PC-3 (cell line): ENCODE measurements at regions not wholly inside any gene's neighbourhood (a gene's known extent, or its start where the extent isn't known, plus 50 kb on each side); places are given as distances from the start of the nearest gene placed in this dataset.

ENCODE experiments used
- ATAC-seq: fragments of 200-7000 bp; cut with Tn5 transposase; 2 replicates; pipeline ENCODE4 v1.9.1; 2020; ENCODE audit warnings: mild to moderate bottlenecking, moderate library complexity
- BruUV-seq: library from RNA; stranded (reverse); fragments of 400-500 nt; replicated peaks from 2 replicates; lab custom pipeline; 2021; lab: Mats Ljungman, UMichigan
- CTCF ChIA-PET: fragments of 300-600 bp; sonication (Branson Sonifier 250); formaldehyde crosslinking; loops from one replicate; lab custom pipeline; 2022; ENCODE audit warnings: antibody characterized with exemption; lab: Charles Lee
- POLR2A ChIA-PET: fragments of 300-600 bp; sonication (Branson Sonifier 250); formaldehyde crosslinking; loops from one replicate; lab custom pipeline; 2022; ENCODE audit warnings: antibody characterized with exemption; ENCODE audit not compliant: unreplicated experiment; lab: Charles Lee
- DNase-seq: peaks from one replicate; pipeline ENCODE4 v3.0.0-alpha.2; 2015
- H2AFZ ChIP-seq: fragments of 300-600 bp; sonication (generic); 2 replicates; pipeline ENCODE4 v1.6.0; 2016; ENCODE audit warnings: antibody characterized with exemption, low read length
- H3F3A ChIP-seq: fragments of 300-600 bp; sonication (generic); one replicate; pipeline ENCODE4 v1.6.0; 2017; ENCODE audit warnings: antibody characterized with exemption, low read length, control low read depth, mild to moderate bottlenecking; ENCODE audit not compliant: unreplicated experiment
- H3K27ac ChIP-seq: fragments of 300-600 bp; sonication (generic); 2 replicates; pipeline ENCODE4 v1.5.1; 2016; ENCODE audit warnings: mild to moderate bottlenecking, low read length
- H3K27me3 ChIP-seq: fragments of 300-600 bp; sonication (generic); 2 replicates; pipeline ENCODE4 v1.6.1; 2016; ENCODE audit warnings: low read length, mixed read lengths
- H3K36me3 ChIP-seq: fragments of 300-600 bp; sonication (generic); 2 replicates; pipeline ENCODE4 v1.6.1; 2016; ENCODE audit warnings: low read depth, mixed run types, low read length, mixed read lengths
- H3K4me1 ChIP-seq: fragments of 300-600 bp; sonication (generic); 2 replicates; pipeline ENCODE4 v1.5.1; 2016; ENCODE audit warnings: low read length; ENCODE audit not compliant: insufficient read depth
- H3K4me2 ChIP-seq: fragments of 300-600 bp; sonication (generic); 2 replicates; pipeline ENCODE4 v1.6.0; 2016; ENCODE audit warnings: low read length
- H3K4me3 ChIP-seq: fragments of 300-600 bp; sonication (generic); 2 replicates; pipeline ENCODE4 v1.5.1; 2016; ENCODE audit warnings: mild to moderate bottlenecking, low read length, mixed read lengths
- H3K79me2 ChIP-seq: fragments of 300-600 bp; sonication (generic); 2 replicates; pipeline ENCODE4 v1.6.1; 2017; ENCODE audit warnings: low read length, mixed read lengths
- H3K9ac ChIP-seq: fragments of 300-600 bp; sonication (generic); 2 replicates; pipeline ENCODE4 v1.6.0; 2016; ENCODE audit warnings: mild to moderate bottlenecking, low read length
- H3K9me2 ChIP-seq: fragments of 300-600 bp; sonication (generic); replicated peaks from 2 replicates; pipeline ENCODE4 v1.6.1; 2016; ENCODE audit warnings: mixed run types, low read length, mixed read lengths
- H3K9me3 ChIP-seq: fragments of 300-600 bp; sonication (generic); 2 replicates; pipeline ENCODE4 v1.6.1; 2016; ENCODE audit warnings: low read length, mixed read lengths
- H4K20me1 ChIP-seq: fragments of 300-600 bp; sonication (generic); 2 replicates; pipeline ENCODE4 v1.6.1; 2016; ENCODE audit warnings: low read length, mixed read lengths
- CTCF ChIP-seq: fragments of 300-600 bp; sonication (generic); conservative IDR thresholded peaks from 2 replicates; pipeline ENCODE4 v1.5.1; 2017; ENCODE audit warnings: antibody characterized with exemption, low read depth, mild to moderate bottlenecking, low read length
- EZH2 ChIP-seq: fragments of 300-600 bp; sonication (generic); IDR thresholded peaks from one replicate; pipeline ENCODE4 v1.6.1; 2017; ENCODE audit warnings: antibody characterized with exemption, mild to moderate bottlenecking, low read length; ENCODE audit not compliant: unreplicated experiment
- EZH2phosphoT487 ChIP-seq: fragments of 300-600 bp; sonication (generic); IDR thresholded peaks from 2 replicates; pipeline ENCODE4 v1.6.1; 2018; ENCODE audit warnings: mild to moderate bottlenecking, antibody characterized with exemption, low read length, borderline replicate concordance
- intact Hi-C: fragments of 100-400 bp; cut with micrococcal nuclease; formaldehyde crosslinking; loops from 2 replicates; pipeline ENCODE4 v1.9.0; 2023

DNA sequence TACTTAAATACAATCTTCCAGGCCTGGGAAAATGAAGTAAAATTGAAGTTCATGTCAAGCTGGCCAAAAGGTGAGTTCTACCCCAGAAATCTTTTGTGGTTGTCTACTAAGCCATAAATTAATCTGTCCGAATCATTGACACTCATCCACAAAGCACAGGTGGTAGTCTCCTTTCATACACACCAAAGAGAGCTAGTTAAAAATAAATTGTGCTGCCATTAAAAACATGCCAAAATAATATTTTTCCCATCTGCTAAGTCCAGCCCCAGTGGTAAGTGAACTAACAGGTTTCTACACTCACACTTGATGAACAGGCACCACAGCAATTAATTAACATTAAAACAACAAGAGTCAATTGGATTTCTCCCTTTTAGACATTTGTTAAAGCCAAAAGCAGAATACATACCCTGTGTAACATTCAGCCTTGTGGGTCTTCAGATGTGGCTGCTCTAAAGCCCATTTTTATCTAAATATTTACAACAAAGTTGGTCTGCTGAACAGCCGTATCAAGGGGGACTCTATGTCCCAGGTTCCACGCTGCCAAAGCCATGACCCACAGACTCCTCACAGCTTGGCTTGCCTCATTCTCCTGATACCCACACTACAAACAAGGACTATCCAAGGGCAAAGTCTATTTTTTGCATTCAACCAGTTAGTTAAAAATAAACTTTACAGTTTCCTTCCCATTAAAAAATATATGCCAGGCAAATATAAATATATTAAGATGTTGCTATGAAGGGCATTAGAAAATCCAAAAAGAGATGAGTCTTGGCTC is 490.4 kb downstream of the BMP2 start:
- Histone ChIP-seq H3K27ac (no peak overlapping the region), H3K36me3 (no peaks in the 10 kb centered on the region), H4K20me1 (no peaks in the 10 kb centered on the region), H2AFZ (no peak overlapping the region), H3K4me1 (no peaks in the 10 kb centered on the region), H3K4me3 (no peak overlapping the region), H3K4me2 (no peak overlapping the region), H3K9ac (no peak overlapping the region), H3K27me3 (peaks cover 52% of the 10 kb centered on the region), H3F3A (no peaks in the 10 kb centered on the region), H3K9me3 (no peaks in the 10 kb centered on the region), H3K79me2 (no peaks in the 10 kb centered on the region), H3K9me2 (no peaks in the 10 kb centered on the region)
- DNase-seq = no peak
- BruUV-seq = no TSS peak
- CTCF ChIA-PET = no interaction called here
- no peak for TF ChIP-seq CTCF
- no peak for TF ChIP-seq EZH2phosphoT487
- TF ChIP-seq EZH2 = no peak
- ATAC-seq = no peak
- intact Hi-C loops = no loop called here
- POLR2A ChIA-PET = no interaction called here

- H3K4me2 ChIP-seq = no peak overlapping the region
Observed at GRCh38 chr20:7262803-7263202, 495.3 kb downstream of the BMP2 start.

More at GRCh38 chr20:7262803-7263202, 495.3 kb downstream of the BMP2 start:
- Histone ChIP-seq H3K79me2 (no peaks in the 10 kb centered on the region), H3K9ac (no peak overlapping the region), H4K20me1 (no peaks in the 10 kb centered on the region), H3K27ac (no peak overlapping the region), H3F3A (peaks cover 5% of the 10 kb centered on the region), H3K27me3 (peaks cover 13% of the 10 kb centered on the region), H3K36me3 (no peaks in the 10 kb centered on the region), H3K4me1 (peaks cover 9% of the 10 kb centered on the region; the same call in 1 of the 2 replicates), H3K9me2 (no peaks in the 10 kb centered on the region), H2AFZ (no peak overlapping the region), H3K9me3 (no peaks in the 10 kb centered on the region), H3K4me3 (no peak overlapping the region)
- BruUV-seq = no TSS peak
- no peak for DNase-seq
- no peak for ATAC-seq
- ChIA-PET POLR2A (no interaction called here), CTCF (no interaction called here)
- intact Hi-C loops = no loop called here
- TF ChIP-seq EZH2 (no peak), CTCF (no peak), EZH2phosphoT487 (no peak)
